OCI-LY3 (cell line): ENCODE measurements at regions not wholly inside any gene's neighbourhood (a gene's known extent, or its start where the extent isn't known, plus 50 kb on each side); places are given as distances from the start of the nearest gene placed in this dataset.

ENCODE experiments used
- EZH2phosphoT487 ChIP-seq: fragments of 200-600 bp; shearing (Covaris generic); IDR thresholded peaks from 2 replicates; pipeline ENCODE4 v1.6.1; 2018; ENCODE audit warnings: antibody characterized with exemption, mixed run types, low read depth
- TF ChIP-seq, protein P1 (sequence below): fragments of 200-600, 300-600 bp; sonication (generic); IDR thresholded peaks from 2 replicates; pipeline ENCODE4 v1.5.1; 2014; ENCODE audit warnings: antibody characterized with exemption, low read length, low read depth

- TF ChIP-seq, protein P1, sequence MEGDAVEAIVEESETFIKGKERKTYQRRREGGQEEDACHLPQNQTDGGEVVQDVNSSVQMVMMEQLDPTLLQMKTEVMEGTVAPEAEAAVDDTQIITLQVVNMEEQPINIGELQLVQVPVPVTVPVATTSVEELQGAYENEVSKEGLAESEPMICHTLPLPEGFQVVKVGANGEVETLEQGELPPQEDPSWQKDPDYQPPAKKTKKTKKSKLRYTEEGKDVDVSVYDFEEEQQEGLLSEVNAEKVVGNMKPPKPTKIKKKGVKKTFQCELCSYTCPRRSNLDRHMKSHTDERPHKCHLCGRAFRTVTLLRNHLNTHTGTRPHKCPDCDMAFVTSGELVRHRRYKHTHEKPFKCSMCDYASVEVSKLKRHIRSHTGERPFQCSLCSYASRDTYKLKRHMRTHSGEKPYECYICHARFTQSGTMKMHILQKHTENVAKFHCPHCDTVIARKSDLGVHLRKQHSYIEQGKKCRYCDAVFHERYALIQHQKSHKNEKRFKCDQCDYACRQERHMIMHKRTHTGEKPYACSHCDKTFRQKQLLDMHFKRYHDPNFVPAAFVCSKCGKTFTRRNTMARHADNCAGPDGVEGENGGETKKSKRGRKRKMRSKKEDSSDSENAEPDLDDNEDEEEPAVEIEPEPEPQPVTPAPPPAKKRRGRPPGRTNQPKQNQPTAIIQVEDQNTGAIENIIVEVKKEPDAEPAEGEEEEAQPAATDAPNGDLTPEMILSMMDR = no peak
- no peak for TF ChIP-seq EZH2phosphoT487
Observed at GRCh38 chr2:57726294-57726693, 320.3 kb upstream of the VRK2 start.
